Stimulated activated CD4-positive, alpha-beta T cell treated with anti-CD3 and anti-CD28 coated beads, TNF-alpha, amount 100 ng/mL, for 48 hours (primary cell): ENCODE measurements at regions not wholly inside any gene's neighbourhood (a gene's known extent, or its start where the extent isn't known, plus 50 kb on each side); places are given as distances from the start of the nearest gene placed in this dataset.
A peak's percentile ranks its signal among the peaks of the same experiment; 100 is the strongest.

ENCODE experiments used
- DNase-seq, 3 donors: peaks; one replicate each; pipeline ENCODE4 v3.0.0-alpha.2; 2020; ENCODE audit warnings: low read depth in 3 of 3

DNA sequence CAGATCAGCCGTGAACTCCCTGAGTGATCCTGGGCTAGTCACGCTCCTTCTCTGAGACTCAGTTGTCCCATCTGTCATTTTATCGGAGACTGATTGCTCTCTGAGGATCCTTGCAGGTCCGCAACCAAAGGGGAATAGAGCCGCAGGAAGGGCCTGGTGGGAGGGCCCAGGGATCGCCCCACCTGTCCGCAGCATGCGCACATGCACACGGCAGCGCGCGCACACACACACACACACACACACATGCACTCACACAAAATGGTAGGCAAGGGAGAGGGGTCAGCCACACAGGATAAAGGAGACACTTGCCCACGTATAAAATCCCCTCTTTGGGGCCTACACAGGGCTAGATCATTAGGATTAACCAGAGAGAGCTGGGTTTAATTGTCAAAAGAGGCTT, 95.6 kb upstream of the FOXP4 start:
- DNase-seq: no peak

GRCh38 chr6:41451039-41451438, 95.1 kb upstream of the FOXP4 start:
- DNase-seq: no peak

DNA sequence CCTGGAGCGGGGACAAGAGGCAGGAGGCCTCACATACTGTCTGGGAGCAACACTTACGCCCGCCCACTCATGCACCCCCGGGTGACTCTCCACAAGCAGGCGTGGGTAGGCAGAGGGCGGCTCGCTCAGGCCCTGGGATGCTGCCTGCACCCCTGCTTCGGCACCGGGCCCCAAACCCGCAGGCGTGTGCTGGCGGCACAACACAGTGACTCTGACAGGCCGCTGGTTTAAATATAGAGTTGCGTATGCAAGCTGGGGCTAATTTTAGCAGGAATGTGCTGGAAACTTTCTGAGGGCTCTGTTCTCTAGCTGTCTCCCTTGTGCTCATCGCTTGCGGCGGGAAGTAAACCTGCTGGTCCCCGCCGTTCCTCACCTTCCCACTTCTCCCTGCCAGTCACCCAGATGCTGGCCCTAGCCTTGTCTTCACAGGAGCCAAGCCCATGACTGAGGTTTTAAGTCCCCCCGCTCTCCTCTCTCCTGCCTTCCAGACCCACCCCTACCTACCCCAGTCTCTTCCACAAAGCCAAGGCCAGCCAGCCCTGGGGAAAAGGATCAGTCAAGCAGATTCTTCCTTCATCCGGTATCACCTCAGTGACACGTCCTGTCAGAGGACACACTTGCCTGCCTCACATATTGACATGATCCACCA, 94.5 kb upstream of the FOXP4 start:
- DNase-seq: no peak

GRCh38 chr6:41452763-41453162, 93.4 kb upstream of the FOXP4 start:
- DNase-seq: no peak

DNA sequence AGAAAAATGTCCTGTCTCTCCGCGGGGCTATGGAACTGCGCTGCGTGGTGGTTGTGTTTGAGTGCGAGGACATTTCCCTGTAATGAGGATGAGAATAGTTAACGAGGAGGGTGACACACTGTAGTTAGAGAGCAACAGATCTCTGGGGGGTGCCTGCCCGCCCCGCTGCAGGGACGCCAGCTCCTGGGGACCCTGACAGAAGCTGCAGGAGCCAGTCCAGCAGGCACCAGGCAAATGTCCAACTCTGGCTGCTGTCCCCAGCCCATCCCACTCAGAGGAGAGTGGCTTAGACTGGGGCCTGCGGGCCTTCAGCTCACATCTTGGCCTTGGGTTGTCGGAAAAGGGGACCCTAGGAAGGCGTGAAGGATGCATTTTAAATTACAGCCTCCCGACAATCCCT, 92.9 kb upstream of the FOXP4 start:
- DNase-seq: no peak

DNA sequence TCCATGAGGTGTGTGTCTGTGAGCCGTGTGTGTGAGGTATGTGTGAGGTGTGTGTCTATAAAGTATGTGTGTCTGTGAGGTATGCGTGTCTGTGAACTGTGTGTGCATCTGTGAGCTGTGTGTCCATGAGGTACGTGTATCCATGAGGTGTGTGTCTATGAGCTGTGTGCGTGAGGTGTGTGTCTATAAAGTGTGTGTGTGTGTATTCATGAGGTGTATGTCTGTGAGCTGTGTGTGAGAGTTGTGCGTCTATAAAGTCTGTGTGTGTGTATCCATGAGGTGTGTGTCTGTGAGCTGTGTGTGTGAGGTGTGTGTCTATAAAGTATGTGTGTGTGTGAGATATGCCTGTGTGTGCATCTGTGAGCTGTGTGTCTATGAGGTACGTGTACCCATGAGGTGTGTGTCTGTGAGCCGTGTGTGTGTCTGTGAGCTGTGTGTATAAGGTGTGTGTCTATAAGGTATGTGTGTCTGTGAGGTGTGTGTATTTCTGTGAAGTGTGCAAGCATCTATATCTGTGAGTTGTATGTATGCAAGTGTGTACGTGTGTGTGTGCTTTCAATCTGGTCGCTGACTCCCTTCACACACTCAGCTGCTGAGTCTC, 91.9 kb upstream of the FOXP4 start:
- no peak for DNase-seq

GRCh38 chr6:41455410-41455809, 90.8 kb upstream of the FOXP4 start:
- DNase-seq: no peak

DNA sequence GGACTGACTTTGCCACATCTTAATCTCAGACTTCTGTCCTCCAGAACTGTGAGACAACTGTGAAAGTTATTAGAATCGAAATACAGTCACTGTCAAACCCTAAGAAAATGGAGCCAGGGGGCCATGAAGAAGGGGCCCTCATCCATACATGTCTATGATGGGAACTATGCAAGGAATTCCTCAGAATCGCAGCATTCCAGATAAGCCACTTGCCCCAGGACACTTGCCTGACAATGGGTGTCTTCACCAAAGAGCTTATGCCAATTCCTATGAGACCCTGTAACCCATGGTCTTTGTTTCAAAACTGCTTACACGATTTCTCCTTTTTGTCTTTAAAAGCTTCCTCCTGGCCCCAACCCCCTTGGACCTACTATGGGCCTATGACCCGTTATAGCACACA, 90.4 kb upstream of the FOXP4 start:
- no peak for DNase-seq

GRCh38 chr6:41457303-41457670, 88.9 kb upstream of the FOXP4 start:
- no peak for DNase-seq

GRCh38 chr6:41459738-41460137, 86.4 kb upstream of the FOXP4 start:
- no peak for DNase-seq

- no peak for DNase-seq
Observed at GRCh38 chr6:41460742-41461336, 85.3 kb upstream of the FOXP4 start.

DNA sequence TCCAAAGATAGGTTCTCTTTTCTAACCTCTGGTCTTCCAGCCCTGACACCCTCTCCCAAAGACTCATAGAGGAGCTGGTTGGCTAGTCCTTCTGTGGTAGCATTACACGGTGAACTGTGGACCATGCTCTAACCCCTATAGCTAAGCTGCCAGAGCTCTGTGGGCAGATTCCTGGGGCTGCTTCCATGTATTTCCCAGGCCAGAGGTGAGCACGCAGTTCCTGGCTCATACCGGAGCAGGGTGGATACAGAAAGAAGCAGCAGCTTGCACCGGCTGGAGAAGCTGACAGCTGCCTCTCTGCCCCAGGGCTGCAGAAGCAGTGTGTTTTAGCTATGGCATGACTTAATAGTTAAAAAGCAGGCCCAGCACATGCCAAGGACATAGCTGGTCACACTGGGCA, 84.1 kb upstream of the FOXP4 start:
- no peak for DNase-seq

- no peak for DNase-seq
Observed at GRCh38 chr6:41463062-41463930, 82.9 kb upstream of the FOXP4 start.

DNA sequence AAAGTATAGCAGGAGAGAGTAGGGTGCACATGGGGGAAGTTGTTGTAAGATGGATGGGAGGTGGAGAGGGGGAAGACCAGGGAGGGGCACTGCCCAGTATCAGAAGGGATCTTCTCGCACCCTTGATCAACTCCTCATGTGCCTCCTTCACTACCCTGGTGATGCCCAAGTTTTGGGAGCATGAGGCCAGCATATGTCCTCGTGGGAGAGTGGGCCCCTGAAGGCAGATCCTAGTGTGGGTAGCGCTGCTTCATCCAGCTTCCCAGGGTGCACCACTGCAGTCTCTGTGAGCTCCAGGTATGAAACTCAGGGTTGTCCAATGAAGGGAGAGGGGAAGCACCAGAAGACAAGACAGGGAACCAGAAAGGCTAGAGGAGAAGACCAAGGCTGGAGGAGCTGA, 82.2 kb upstream of the FOXP4 start:
- no peak for DNase-seq

DNA sequence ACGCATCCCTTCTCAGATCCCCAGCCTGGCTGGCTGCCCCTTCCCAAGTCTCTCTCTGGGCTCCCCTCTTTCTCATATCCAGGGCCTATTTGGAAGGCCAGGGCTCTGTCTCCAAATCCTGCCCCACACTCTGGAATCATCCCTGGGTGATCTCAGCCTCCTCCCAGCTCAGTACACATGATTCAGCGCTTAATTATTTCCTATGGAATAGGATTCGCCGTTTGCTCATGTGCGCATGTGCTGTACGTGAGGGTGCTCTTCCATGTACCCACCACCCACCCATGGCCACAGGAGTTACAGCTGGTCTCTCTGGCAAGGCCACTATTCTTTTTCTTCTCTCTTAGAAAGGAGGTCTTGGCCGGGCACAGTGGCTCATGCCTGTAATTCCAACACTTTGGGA, 81.7 kb upstream of the FOXP4 start:
- no peak for DNase-seq

DNA sequence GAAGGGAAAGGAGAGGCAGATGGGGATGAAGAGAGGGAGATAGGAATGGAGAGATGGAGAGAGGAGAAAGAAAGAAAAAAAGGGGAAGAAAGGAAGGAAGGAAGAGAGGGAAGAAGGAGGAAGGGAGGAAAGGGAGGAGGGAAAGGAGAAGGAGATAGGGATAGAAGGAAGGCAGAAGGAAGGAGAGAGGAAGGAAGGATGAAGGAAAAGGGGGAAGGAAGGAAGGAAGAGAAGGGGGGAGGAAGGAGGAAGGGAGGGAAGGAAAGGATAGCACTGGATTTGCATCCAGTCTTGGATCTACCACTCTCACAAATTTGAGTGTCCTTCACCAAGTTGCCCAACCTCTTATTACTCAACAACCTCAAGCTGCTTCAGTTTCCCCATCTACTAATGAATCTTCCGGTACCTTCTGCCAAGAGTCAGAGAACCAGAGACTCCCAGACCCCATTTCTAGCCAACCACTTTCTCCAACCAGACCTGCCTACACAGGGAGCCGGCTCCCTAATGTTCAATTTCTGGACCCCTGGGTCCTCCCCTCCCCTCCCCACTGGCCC, 79.7 kb upstream of the FOXP4 start:
- no peak for DNase-seq

DNA sequence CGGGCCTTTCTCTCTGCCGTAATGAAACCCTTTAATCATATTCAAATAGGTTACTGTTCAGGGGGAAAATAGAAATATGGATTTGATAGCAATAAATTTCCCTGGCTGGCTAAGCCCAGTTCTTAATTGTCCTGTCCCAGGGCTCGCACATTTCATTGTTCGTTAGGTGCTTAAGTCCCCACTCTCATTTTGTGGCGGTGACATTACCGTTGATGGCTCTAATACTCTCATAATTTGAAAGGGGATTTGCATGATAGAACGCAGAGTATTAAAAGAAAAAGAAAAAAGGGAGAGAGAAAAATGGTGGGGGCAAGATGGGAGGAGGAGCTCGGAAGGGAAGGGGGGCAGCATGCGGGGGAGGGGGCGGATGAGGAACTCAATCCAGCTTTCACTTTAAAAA, 79.1 kb upstream of the FOXP4 start:
- DNase-seq: no peak

DNA sequence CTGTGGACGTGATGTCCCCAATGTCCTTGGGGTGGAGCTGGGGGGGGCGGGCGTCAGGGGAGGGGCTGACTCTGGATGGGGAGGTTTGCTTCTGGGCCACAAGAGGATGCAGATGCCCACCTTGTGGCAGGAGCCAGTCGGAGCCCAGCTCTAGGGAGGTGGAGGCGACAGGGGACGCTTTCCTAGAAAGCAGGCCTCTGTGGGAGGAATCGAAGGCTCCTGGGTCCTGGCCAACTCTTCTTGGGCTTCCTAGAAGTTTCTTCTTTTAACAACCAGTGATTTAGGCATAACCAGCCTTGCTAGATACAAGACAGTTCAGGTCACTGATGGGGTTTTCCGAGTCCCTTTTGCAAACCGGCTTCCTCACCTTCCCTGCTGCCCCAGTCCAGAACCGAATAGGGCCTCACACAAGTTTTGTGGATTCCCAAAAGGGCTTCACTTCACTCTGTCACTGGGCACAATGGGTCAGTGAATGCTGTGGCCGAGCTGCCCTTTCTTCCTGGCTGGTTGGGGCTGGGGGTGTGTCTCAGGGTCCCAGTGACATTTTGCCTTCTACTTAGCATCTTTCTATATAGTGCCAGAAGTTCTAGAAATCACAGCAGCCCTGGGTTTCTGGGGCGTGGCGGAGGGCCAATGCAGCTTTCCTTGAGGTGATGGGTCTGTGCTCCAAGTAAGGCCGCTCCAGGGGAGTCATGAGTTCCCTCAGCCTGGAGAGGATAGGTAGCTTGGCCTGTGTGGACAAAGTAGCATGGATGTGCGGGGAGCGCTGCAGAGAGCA, 78.4 kb upstream of the FOXP4 start:
- no peak for DNase-seq

DNA sequence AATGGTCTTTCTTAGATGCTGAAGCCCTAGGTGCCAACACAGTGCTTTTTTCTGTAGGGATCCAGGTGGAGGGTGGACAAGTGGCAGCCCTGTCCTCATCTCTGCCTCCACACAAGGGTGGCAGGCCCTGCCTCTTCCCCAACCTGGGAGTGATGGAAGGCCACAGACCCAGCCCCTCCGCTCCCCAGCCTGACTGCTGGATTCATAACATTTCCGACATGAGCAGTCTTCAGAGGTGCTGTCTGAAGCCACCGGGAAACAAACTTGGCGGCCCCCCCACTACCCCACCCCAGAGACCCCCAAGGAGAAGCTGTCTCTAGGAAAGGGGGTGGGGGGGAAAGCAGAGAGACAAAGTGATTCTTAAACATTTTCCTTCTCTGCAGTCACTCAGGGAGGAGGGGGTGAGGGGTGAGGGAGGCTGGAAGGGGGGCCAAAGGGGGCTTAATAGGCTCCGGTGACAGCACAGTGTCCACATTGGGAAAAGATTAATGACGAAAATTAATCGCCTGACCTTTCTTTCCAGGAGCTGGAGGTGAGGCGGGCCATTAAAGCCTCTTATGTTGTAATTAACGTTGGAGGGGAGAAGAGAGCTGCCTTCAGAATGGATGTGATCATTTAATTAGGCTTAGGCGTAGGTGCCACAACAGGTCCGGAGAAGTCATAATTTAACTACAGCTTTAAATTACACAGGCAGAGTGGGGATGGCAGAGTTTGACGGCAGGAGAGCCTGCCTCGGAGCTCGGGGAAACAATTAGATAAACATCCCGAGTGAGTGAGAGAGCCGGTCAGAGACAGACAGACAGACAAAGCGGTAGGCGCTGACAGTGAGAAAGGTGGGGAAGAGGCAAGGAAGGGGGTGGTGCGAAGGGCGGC, 76.8 kb upstream of the FOXP4 start:
- DNase-seq: no peak

GRCh38 chr6:41470029-41470330, 76.2 kb upstream of the FOXP4 start:
- peak in 1 of 3 donors; percentile 2 for DNase-seq
